ENCODE measurements at regions not wholly inside any gene's neighbourhood (a gene's known extent, or its start where the extent isn't known, plus 50 kb on each side); places are given as distances from the start of the nearest gene placed in this dataset.

DNA sequence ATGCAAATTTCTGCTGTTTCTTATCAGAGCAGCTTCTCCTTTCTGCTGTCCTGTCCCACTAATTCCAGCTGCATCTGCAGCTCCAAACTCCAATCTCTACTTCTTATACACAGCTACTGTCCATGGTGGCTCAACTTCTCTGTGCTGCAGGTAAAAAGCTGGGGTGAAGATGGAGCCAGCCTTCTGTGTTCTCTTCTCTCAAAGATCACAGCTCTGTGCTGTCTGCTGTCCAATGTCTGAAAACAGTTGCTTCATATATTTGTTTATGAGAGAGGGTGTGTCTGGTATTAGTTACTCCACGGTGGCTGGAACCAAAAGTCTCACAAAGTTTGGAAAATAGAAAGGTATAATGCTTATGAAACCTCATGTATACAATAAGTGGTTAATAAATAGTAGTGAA lies 445.8 kb upstream of the TBX3 start:
- TF ChIP-seq, protein P1, sequence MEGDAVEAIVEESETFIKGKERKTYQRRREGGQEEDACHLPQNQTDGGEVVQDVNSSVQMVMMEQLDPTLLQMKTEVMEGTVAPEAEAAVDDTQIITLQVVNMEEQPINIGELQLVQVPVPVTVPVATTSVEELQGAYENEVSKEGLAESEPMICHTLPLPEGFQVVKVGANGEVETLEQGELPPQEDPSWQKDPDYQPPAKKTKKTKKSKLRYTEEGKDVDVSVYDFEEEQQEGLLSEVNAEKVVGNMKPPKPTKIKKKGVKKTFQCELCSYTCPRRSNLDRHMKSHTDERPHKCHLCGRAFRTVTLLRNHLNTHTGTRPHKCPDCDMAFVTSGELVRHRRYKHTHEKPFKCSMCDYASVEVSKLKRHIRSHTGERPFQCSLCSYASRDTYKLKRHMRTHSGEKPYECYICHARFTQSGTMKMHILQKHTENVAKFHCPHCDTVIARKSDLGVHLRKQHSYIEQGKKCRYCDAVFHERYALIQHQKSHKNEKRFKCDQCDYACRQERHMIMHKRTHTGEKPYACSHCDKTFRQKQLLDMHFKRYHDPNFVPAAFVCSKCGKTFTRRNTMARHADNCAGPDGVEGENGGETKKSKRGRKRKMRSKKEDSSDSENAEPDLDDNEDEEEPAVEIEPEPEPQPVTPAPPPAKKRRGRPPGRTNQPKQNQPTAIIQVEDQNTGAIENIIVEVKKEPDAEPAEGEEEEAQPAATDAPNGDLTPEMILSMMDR (IDR thresholded peaks at IDR 0.05; ENCODE audit: unreplicated experiment) = no peak
- H3K9me3 Mint-ChIP-seq (ENCODE audit: unreplicated experiment) = no peaks in the 10 kb centered on the region
- no peak overlapping the region for H3K4me3 Mint-ChIP-seq (ENCODE audit: unreplicated experiment)

DNA sequence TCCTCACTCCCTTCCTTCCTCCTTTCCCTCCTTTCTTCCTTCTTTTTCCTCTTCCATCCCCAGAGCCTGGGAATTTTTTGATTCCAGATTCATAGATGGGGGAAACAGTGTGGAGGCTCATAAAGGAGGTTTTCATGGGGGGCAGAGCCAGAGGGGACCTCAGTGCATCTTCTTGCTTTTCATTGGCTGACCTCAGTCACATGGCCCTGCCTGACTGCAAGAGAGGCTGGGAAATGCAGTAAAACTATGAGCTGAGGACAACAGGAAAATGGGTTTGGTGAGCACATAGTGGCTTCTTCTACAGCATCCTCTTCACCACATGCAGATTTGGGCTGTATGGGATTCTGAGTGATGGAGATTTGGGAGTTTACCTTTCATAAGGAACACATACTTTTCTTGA lies 437.1 kb upstream of the TBX3 start:
- TF ChIP-seq, protein P1 (IDR thresholded peaks at IDR 0.05; ENCODE audit: unreplicated experiment) = no peak
- Mint-ChIP-seq H3K4me3 (ENCODE audit: unreplicated experiment) (no peak overlapping the region), H3K4me1 (ENCODE audit: unreplicated experiment) (no peaks in the 10 kb centered on the region), H3K9me3 (ENCODE audit: unreplicated experiment) (no peaks in the 10 kb centered on the region), H3K36me3 (ENCODE audit: low read depth, unreplicated experiment) (no peaks in the 10 kb centered on the region), H3K27me3 (ENCODE audit: unreplicated experiment) (peaks cover 2% of the 10 kb centered on the region), H3K27ac (ENCODE audit: unreplicated experiment) (no peak overlapping the region)
- DNase-seq (ENCODE audit: low spot score) = no peak

More for the DNA sequence above, 445.8 kb upstream of the TBX3 start:
- no peak for DNase-seq (ENCODE audit: low spot score)
- Mint-ChIP-seq H3K27me3 (ENCODE audit: unreplicated experiment) (no peaks in the 10 kb centered on the region), H3K27ac (ENCODE audit: unreplicated experiment) (no peak overlapping the region), H3K36me3 (ENCODE audit: low read depth, unreplicated experiment) (no peaks in the 10 kb centered on the region), H3K4me1 (ENCODE audit: unreplicated experiment) (peaks cover 3% of the 10 kb centered on the region)

DNA sequence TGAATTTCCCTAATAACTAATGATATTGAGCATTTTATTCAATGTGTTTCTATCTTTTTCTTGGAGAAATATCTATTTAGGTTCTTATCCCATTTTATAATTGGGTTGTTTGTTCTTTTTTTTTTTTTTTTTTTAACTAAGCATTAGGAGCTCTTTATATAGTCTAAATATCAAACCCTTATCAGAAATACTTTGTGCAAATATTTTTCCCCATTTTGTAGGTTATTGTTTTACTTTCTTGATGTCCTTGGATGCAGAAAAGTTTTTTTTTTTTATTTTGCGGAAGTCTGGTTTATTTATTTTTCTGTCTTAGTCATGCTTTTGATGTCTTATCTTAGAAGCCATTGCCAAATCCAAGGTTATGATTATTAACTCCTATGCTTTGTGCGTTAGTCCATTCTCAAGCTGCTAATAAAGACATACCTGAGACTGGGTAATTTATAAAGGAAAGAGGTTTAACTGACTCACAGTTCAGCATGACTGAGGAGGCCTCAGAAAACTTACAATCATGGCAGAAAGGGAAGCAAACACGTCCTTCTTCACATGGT lies 434.3 kb upstream of the TBX3 start:
- Mint-ChIP-seq H3K27me3 (ENCODE audit: unreplicated experiment) (peaks cover 2% of the 10 kb centered on the region), H3K4me1 (ENCODE audit: unreplicated experiment) (no peaks in the 10 kb centered on the region), H3K9me3 (ENCODE audit: unreplicated experiment) (no peaks in the 10 kb centered on the region), H3K27ac (ENCODE audit: unreplicated experiment) (no peak overlapping the region), H3K36me3 (ENCODE audit: low read depth, unreplicated experiment) (no peaks in the 10 kb centered on the region), H3K4me3 (ENCODE audit: unreplicated experiment) (no peak overlapping the region)
- no peak for DNase-seq (ENCODE audit: low spot score)
- TF ChIP-seq, protein P1 (IDR thresholded peaks at IDR 0.05; ENCODE audit: unreplicated experiment) = no peak

- H3K4me1 Mint-ChIP-seq (ENCODE audit: unreplicated experiment) = no peaks in the 10 kb centered on the region
- H3K36me3 Mint-ChIP-seq (ENCODE audit: low read depth, unreplicated experiment) = no peaks in the 10 kb centered on the region
- TF ChIP-seq, protein P1 (IDR thresholded peaks at IDR 0.05; ENCODE audit: unreplicated experiment) = no peak
These were observed 430.2 kb upstream of the TBX3 start for GRCh38 chr12:115114140-115114539.

GRCh38 chr12:115109863-115110262 lies 425.9 kb upstream of the TBX3 start:
- H3K27me3 Mint-ChIP-seq (ENCODE audit: unreplicated experiment) = peaks cover 1% of the 10 kb centered on the region
- H3K9me3 Mint-ChIP-seq (ENCODE audit: unreplicated experiment) = no peaks in the 10 kb centered on the region
- H3K36me3 Mint-ChIP-seq (ENCODE audit: low read depth, unreplicated experiment) = no peaks in the 10 kb centered on the region
- no peaks in the 10 kb centered on the region for H3K4me1 Mint-ChIP-seq (ENCODE audit: unreplicated experiment)
- H3K4me3 Mint-ChIP-seq (ENCODE audit: unreplicated experiment) = no peak overlapping the region
- no peak for DNase-seq (ENCODE audit: low spot score)
- no peak overlapping the region for H3K27ac Mint-ChIP-seq (ENCODE audit: unreplicated experiment)
- TF ChIP-seq, protein P1 (IDR thresholded peaks at IDR 0.05; ENCODE audit: unreplicated experiment) = no peak

More at GRCh38 chr12:115114140-115114539, 430.2 kb upstream of the TBX3 start:
- H3K4me3 Mint-ChIP-seq (ENCODE audit: unreplicated experiment) = no peak overlapping the region
- H3K9me3 Mint-ChIP-seq (ENCODE audit: unreplicated experiment) = no peaks in the 10 kb centered on the region
- H3K27me3 Mint-ChIP-seq (ENCODE audit: unreplicated experiment) = no peaks in the 10 kb centered on the region
- no peak overlapping the region for H3K27ac Mint-ChIP-seq (ENCODE audit: unreplicated experiment)
- no peak for DNase-seq (ENCODE audit: low spot score)
